ENCODE measurements at regions not wholly inside any gene's neighbourhood (a gene's known extent, or its start where the extent isn't known, plus 50 kb on each side); places are given as distances from the start of the nearest gene placed in this dataset.

DNA sequence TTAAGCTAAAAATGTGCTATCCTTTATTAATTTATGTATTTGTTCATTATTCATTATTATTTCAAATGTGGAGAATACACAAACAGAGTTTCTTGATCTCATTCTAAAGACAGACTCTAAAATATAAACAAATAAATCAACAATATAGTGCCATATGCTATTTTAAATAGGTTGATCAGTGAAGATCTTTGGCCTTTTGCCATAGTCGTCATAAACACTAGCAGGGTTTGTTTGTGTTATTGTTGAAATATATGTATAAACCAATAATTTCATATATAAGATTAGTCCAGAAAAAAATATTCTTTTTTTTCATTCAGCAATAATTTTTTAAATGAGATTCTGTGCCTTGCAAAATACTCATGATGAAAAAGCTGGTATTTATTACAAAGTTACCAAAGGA is 62.1 kb upstream of the KYNU start:
- no peak overlapping the region for H2BK120ac ChIP-seq (ENCODE audit: low read depth, low read length, poor library complexity, severe bottlenecking)
- no peak overlapping the region for H2BK5ac ChIP-seq (ENCODE audit: insufficient read length, low read length)
- Mint-ChIP-seq H3K36me3 (ENCODE audit: insufficient read depth in 1 of 3, low read depth in 3 of 3) (peaks cover 2 to 14% (median 11%) of the 10 kb centered on the region in 3 experiments; a peak in 5 of 7 replicates), H3K4me3 (no peak overlapping the region), H3K9me3 (peaks cover 3 to 4% of the 10 kb centered on the region in 2 experiments; a peak in 4 of 5 replicates), H3K4me1 (peaks cover 5 to 8% of the 10 kb centered on the region in 2 experiments; a peak in 3 of 4 replicates), H3K27me3 (ENCODE audit: low read depth) (no peaks in the 10 kb centered on the region), H3K27ac (no peak overlapping the region; a peak in 1 of 7 replicates)
- TF ChIP-seq, protein P1, sequence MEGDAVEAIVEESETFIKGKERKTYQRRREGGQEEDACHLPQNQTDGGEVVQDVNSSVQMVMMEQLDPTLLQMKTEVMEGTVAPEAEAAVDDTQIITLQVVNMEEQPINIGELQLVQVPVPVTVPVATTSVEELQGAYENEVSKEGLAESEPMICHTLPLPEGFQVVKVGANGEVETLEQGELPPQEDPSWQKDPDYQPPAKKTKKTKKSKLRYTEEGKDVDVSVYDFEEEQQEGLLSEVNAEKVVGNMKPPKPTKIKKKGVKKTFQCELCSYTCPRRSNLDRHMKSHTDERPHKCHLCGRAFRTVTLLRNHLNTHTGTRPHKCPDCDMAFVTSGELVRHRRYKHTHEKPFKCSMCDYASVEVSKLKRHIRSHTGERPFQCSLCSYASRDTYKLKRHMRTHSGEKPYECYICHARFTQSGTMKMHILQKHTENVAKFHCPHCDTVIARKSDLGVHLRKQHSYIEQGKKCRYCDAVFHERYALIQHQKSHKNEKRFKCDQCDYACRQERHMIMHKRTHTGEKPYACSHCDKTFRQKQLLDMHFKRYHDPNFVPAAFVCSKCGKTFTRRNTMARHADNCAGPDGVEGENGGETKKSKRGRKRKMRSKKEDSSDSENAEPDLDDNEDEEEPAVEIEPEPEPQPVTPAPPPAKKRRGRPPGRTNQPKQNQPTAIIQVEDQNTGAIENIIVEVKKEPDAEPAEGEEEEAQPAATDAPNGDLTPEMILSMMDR (conservative IDR thresholded peaks at IDR 0.05): no peak
- H3K27ac ChIP-seq (ENCODE audit: insufficient read length, low read depth, low read length): no peak overlapping the region
- no peaks in the 10 kb centered on the region for H3K9me3 ChIP-seq (ENCODE audit: control insufficient read depth, low read depth, low read length)
- H3K79me1 ChIP-seq (ENCODE audit: insufficient read depth, low read depth, low read length, poor library complexity, severe bottlenecking): no peaks in the 10 kb centered on the region
- H2AFZ ChIP-seq (ENCODE audit: low read length): no peak overlapping the region
- H4K91ac ChIP-seq (ENCODE audit: insufficient read length, low read depth, low read length): no peak overlapping the region
- no peak overlapping the region for H2BK20ac ChIP-seq (ENCODE audit: low read depth, low read length, poor library complexity, severe bottlenecking)
- H3T11ph ChIP-seq (ENCODE audit: low read length): no peak overlapping the region
- no peak overlapping the region for H2AK5ac ChIP-seq (ENCODE audit: insufficient read length, low read length)
- H3K23ac ChIP-seq (ENCODE audit: insufficient read length, low read depth, low read length): no peak overlapping the region
- H3K79me2 ChIP-seq (ENCODE audit: insufficient read depth, low read length): no peaks in the 10 kb centered on the region
- H3K9ac ChIP-seq (ENCODE audit: extremely low read depth, insufficient read length, low read length): no peak overlapping the region
- no peak overlapping the region for H3K4ac ChIP-seq (ENCODE audit: low read depth, low read length)
- no peaks in the 10 kb centered on the region for H3K23me2 ChIP-seq (ENCODE audit: insufficient read length, low read depth, low read length, poor library complexity, severe bottlenecking)
- H3K14ac ChIP-seq (ENCODE audit: insufficient read depth, low read length): no peak overlapping the region
- H2BK12ac ChIP-seq (ENCODE audit: insufficient read length, low read depth, low read length): no peak overlapping the region
- DNase-seq: no peak
- no peaks in the 10 kb centered on the region for H3K27me3 ChIP-seq (ENCODE audit: insufficient read depth, low read length)
- no CpG with 5 or more reads among the region's 1 CpG for WGBS (ENCODE audit: extremely low coverage, insufficient read length, low lambda C conversion rate)
- H3K18ac ChIP-seq (ENCODE audit: insufficient read length, low read depth, low read length): no peak overlapping the region
- no peak overlapping the region for H3K4me2 ChIP-seq (ENCODE audit: insufficient read depth, insufficient read length, low read length)
- H4K8ac ChIP-seq (replicated peaks; ENCODE audit: insufficient read length, low read depth, low read length): no peak overlapping the region
- H4K5ac ChIP-seq (ENCODE audit: insufficient read length, low read depth, low read length): no peak overlapping the region
- no peak overlapping the region for H3K56ac ChIP-seq (ENCODE audit: insufficient read length, low read depth, low read length)
- H4K20me1 ChIP-seq (ENCODE audit: control insufficient read depth, insufficient read depth, insufficient read length): no peaks in the 10 kb centered on the region
- H2BK15ac ChIP-seq (ENCODE audit: low read depth, low read length): no peak overlapping the region
- H3K4me1 ChIP-seq (ENCODE audit: insufficient read depth, low read length): no peaks in the 10 kb centered on the region

Measured in H9 (cell line).